GM18505 (cell line): ENCODE measurements at regions not wholly inside any gene's neighbourhood (a gene's known extent, or its start where the extent isn't known, plus 50 kb on each side); places are given as distances from the start of the nearest gene placed in this dataset.

Experiments
- ATAC-seq: cut with Tn5 transposase; IDR thresholded peaks from one replicate; pipeline ENCODE4 v1.9.1; 2021; ENCODE audit not compliant: unreplicated experiment
- POLR2A ChIP-seq: IDR thresholded peaks from 4 replicates; pipeline ENCODE4 v1.6.1; 2011; ENCODE audit warnings: borderline replicate concordance; ENCODE audit not compliant: insufficient read depth, insufficient read length; ENCODE audit errors: extremely low read depth

GRCh38 chr7:69177461-69177861, 420.8 kb upstream of the AUTS2 start:
- TF ChIP-seq POLR2A = no peak
- ATAC-seq = no peak

- TF ChIP-seq POLR2A = no peak
- ATAC-seq = no peak
These were observed 420.3 kb upstream of the AUTS2 start for GRCh38 chr7:69177941-69178494.

GRCh38 chr7:69180662-69181061, 417.6 kb upstream of the AUTS2 start:
- ATAC-seq = no peak
- no peak for TF ChIP-seq POLR2A

- TF ChIP-seq POLR2A = no peak
- ATAC-seq = no peak
These were observed 415.4 kb upstream of the AUTS2 start for GRCh38 chr7:69182596-69183467.

- no peak for ATAC-seq
- TF ChIP-seq POLR2A = no peak
These were observed 413.9 kb upstream of the AUTS2 start for GRCh38 chr7:69184339-69184738.

GRCh38 chr7:69185170-69185569, 413.1 kb upstream of the AUTS2 start:
- no peak for TF ChIP-seq POLR2A
- no peak for ATAC-seq

- ATAC-seq = no peak
- TF ChIP-seq POLR2A = no peak
These were observed 411.3 kb upstream of the AUTS2 start for GRCh38 chr7:69186974-69187373.

- no peak for ATAC-seq
- no peak for TF ChIP-seq POLR2A
These were observed 410.4 kb upstream of the AUTS2 start for GRCh38 chr7:69187824-69188333.

GRCh38 chr7:69189406-69189805, 408.9 kb upstream of the AUTS2 start:
- ATAC-seq = no peak
- TF ChIP-seq POLR2A = no peak

- no peak for ATAC-seq
- TF ChIP-seq POLR2A = no peak
These were observed 408.2 kb upstream of the AUTS2 start for GRCh38 chr7:69190025-69190424.

GRCh38 chr7:69190763-69191162, 407.5 kb upstream of the AUTS2 start:
- TF ChIP-seq POLR2A = no peak
- no peak for ATAC-seq

- no peak for TF ChIP-seq POLR2A
- no peak for ATAC-seq
These were observed 406.1 kb upstream of the AUTS2 start for GRCh38 chr7:69192134-69192533.

- no peak for TF ChIP-seq POLR2A
- no peak for ATAC-seq
These were observed 405.2 kb upstream of the AUTS2 start for GRCh38 chr7:69193061-69193460.

GRCh38 chr7:69196593-69196992, 401.7 kb upstream of the AUTS2 start:
- TF ChIP-seq POLR2A = no peak
- no peak for ATAC-seq
